HepG2 (cell line): ENCODE measurements at regions not wholly inside any gene's neighbourhood (a gene's known extent, or its start where the extent isn't known, plus 50 kb on each side); places are given as distances from the start of the nearest gene placed in this dataset.

Experiments used
- ATAC-seq: fragments of 200-7000 bp; cut with Tn5 transposase; 3 replicates; pipeline ENCODE4 v1.9.1; 2020; ENCODE audit warnings: mild to moderate bottlenecking, moderate library complexity
- BruUV-seq: library from RNA; stranded (reverse); fragments of 400-500 nt; replicated peaks from 2 replicates; lab custom pipeline; 2021; lab: Mats Ljungman, UMichigan
- CTCF ChIA-PET: fragments of 300-600 bp; formaldehyde crosslinking; extraction: SDS; loops from one replicate; lab custom pipeline; 2021; ENCODE audit warnings: low total read pairs, inconsistent platforms, low intra/inter-chr PET ratio; lab: Yijun Ruan, JAX
- POLR2A ChIA-PET: fragments of 350-600 bp; sonication (Branson Sonifier 250); formaldehyde crosslinking; loops from one replicate; lab custom pipeline; 2020; ENCODE audit warnings: antibody characterized with exemption, inconsistent platforms; lab: Yijun Ruan, JAX
- DNase-seq: peaks from one replicate; pipeline ENCODE4 v3.0.0-alpha.2; 2015; ENCODE audit warnings: low spot score
- FAIRE-seq: peaks from 3 replicates; lab custom pipeline; 2011; peaks lifted over from hg19 to GRCh38; lab: Jason Lieb, UNC
- H2AFZ ChIP-seq: one replicate; pipeline ENCODE4 v1.6.1; 2011; ENCODE audit warnings: low read length, inconsistent platforms
- H3K27ac ChIP-seq: fragments of 300-600 bp; 3 replicates; pipeline ENCODE4 v1.8.0; 2011; ENCODE audit warnings: mixed run types, mild to moderate bottlenecking, mixed read lengths, low read length, inconsistent platforms; ENCODE audit not compliant: insufficient read depth; ENCODE audit errors: extremely low read length
- H3K27me3 ChIP-seq, 2 experiments: fragments of 200-600 bp in 1 of 2; 2 replicates in 1 of 2; 3 replicates in 1 of 2; pipeline versions ENCODE4 v1.6.0 to v1.8.0; 2011; ENCODE audit warnings: low read length in 2 of 2, mild to moderate bottlenecking in 2 of 2, moderate library complexity in 2 of 2, inconsistent platforms in 1 of 2; ENCODE audit not compliant: insufficient read depth in 2 of 2, control insufficient read depth in 1 of 2
- H3K36me3 ChIP-seq, 2 experiments: fragments of 200-600 bp in 1 of 2; replicated peaks in 1 of 2; 2 replicates in 1 of 2; 3 replicates in 1 of 2; pipeline versions ENCODE4 v1.5.1 to v1.8.0; 2011; ENCODE audit warnings: low read length in 2 of 2, inconsistent platforms in 1 of 2; ENCODE audit not compliant: insufficient read depth in 2 of 2, control insufficient read depth in 1 of 2
- H3K4me1 ChIP-seq: 2 replicates; pipeline ENCODE4 v1.5.1; 2012; ENCODE audit warnings: low read length, inconsistent platforms; ENCODE audit not compliant: insufficient read depth
- H3K4me2 ChIP-seq: 2 replicates; pipeline ENCODE4 v1.6.0; 2011; ENCODE audit warnings: low read depth, low read length, inconsistent platforms
- H3K4me3 ChIP-seq, 3 experiments: fragments of 200-600 bp in 1 of 3; sonication (generic), shearing (Covaris generic) in 1 of 3; replicated peaks in 1 of 3; 2 replicates each; pipeline ENCODE4 v1.5.1; 2011 to 2016; ENCODE audit warnings: low read length in 3 of 3, inconsistent platforms in 2 of 3, low read depth in 2 of 3, mild to moderate bottlenecking in 2 of 3, control low read depth in 1 of 3, mixed read lengths in 1 of 3; ENCODE audit not compliant: insufficient read depth in 1 of 3
- H3K79me2 ChIP-seq: one replicate; pipeline ENCODE4 v1.6.1; 2011; ENCODE audit warnings: low read length, inconsistent platforms; ENCODE audit not compliant: insufficient read depth
- H3K9ac ChIP-seq: 2 replicates; pipeline ENCODE4 v1.6.0; 2011; ENCODE audit warnings: mild to moderate bottlenecking, low read depth, low read length, inconsistent platforms; ENCODE audit not compliant: insufficient read depth
- H3K9me3 ChIP-seq: 2 replicates; pipeline ENCODE4 v1.5.1; 2012; ENCODE audit warnings: mild to moderate bottlenecking, low read length
- H4K20me1 ChIP-seq: 2 replicates; pipeline ENCODE4 v1.6.0; 2011; ENCODE audit warnings: inconsistent platforms, mild to moderate bottlenecking, low read length, moderate library complexity; ENCODE audit not compliant: insufficient read depth
- DR1 ChIP-seq: sonication (generic); formaldehyde crosslinking; IDR thresholded peaks from 2 replicates; pipeline ENCODE4 v1.8.0; 2021; ENCODE audit warnings: mild to moderate bottlenecking, missing genetic modification reagents, inconsistent platforms
- MBD4 ChIP-seq: IDR thresholded peaks from 2 replicates; pipeline ENCODE4 v1.6.1; 2012; ENCODE audit warnings: low read length, inconsistent platforms, borderline replicate concordance
- SP5 ChIP-seq: IDR thresholded peaks from 2 replicates; pipeline ENCODE4 v1.6.1; 2016; ENCODE audit warnings: low read depth, borderline replicate concordance
- STAG1 ChIP-seq: sonication (generic); formaldehyde crosslinking; IDR thresholded peaks from 2 replicates; pipeline ENCODE4 v1.4.0; 2020; ENCODE audit warnings: missing genetic modification reagents
- ZFP36L1 ChIP-seq: sonication (generic); formaldehyde crosslinking; IDR thresholded peaks from 2 replicates; pipeline ENCODE4 v1.8.0; 2022; ENCODE audit warnings: mild to moderate bottlenecking, missing genetic modification reagents, moderate library complexity
- ZNF263 ChIP-seq: sonication (generic); formaldehyde crosslinking; IDR thresholded peaks from 2 replicates; pipeline ENCODE4 v1.4.0; 2020; ENCODE audit warnings: missing genetic modification reagents
- ZNF780A ChIP-seq: sonication (generic); formaldehyde crosslinking; IDR thresholded peaks from 2 replicates; pipeline ENCODE4 v1.8.0; 2022; ENCODE audit warnings: mild to moderate bottlenecking, missing genetic modification reagents, moderate library complexity
- WGBS: methylation state at CpG from one replicate; pipeline ENCODE4 v1.1.6; 2017; ENCODE audit warnings: low lambda C conversion rate; 5-methylcytosine and 5-hydroxymethylcytosine counted together
- in situ Hi-C: cut with HindIII; loops from 2 replicates; pipeline ENCODE4 v1.10.0; 2017; ENCODE audit warnings: low pct_unique_long_range_greater_than_20kb; ENCODE audit not compliant: extremely low pct_ligation_motif_present
- intact Hi-C: fragments of 100-400 bp; cut with micrococcal nuclease; formaldehyde crosslinking; loops from one replicate; pipeline ENCODE4 v1.10.0; 2022; ENCODE audit not compliant: unreplicated experiment
- TF ChIP-seq, protein P1 (sequence below): sonication (generic); formaldehyde crosslinking; IDR thresholded peaks from 2 replicates; pipeline ENCODE4 v1.9.0; 2022; ENCODE audit warnings: missing genetic modification reagents, mild to moderate bottlenecking, borderline replicate concordance
- TF ChIP-seq, protein P2 (sequence below): sonication (generic); formaldehyde crosslinking; IDR thresholded peaks from 2 replicates; pipeline ENCODE4 v1.4.0; 2020; ENCODE audit warnings: mild to moderate bottlenecking, missing genetic modification reagents, borderline replicate concordance
- TF ChIP-seq, protein P3 (sequence below): sonication (generic); formaldehyde crosslinking; IDR thresholded peaks from 2 replicates; pipeline ENCODE4 v1.5.0; 2020; ENCODE audit warnings: mild to moderate bottlenecking, missing genetic modification reagents
- TF ChIP-seq, protein P4 (sequence below): sonication (generic); formaldehyde crosslinking; IDR thresholded peaks from 2 replicates; pipeline ENCODE4 v1.5.0; 2020; ENCODE audit warnings: missing genetic modification reagents, mild to moderate bottlenecking, borderline replicate concordance

DNA sequence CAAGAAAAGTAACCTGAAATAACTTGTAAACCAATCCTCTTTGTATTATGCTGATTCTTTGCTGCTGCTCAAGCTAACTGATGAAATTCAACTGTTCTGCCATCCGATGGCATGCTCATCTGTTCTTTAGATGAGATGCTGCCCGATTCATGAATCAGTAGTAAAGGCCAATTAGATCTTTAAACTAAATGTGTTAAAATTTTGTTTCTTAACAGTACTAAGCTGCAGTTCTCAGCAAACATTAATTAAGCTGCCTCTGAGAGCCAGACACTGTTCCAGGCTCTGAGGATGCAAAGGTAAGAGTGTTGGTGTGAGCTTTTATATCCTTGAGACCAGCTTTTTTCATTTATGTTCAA is 77.0 kb upstream of the NT5E start:
- Histone ChIP-seq H3K4me2 (no peak overlapping the region), H4K20me1 (no peaks in the 10 kb centered on the region), H3K27ac (no peak overlapping the region), H3K36me3 (no peaks in the 10 kb centered on the region), H3K9me3 (no peaks in the 10 kb centered on the region), H2AFZ (no peak overlapping the region), H3K79me2 (no peaks in the 10 kb centered on the region), H3K4me1 (0 out of 2 replicates have a peak, but pooled peaks cover 11% of the 10 kb centered on the region), H3K4me3 (no peak overlapping the region), H3K27me3 (no peaks in the 10 kb centered on the region), H3K9ac (no peak overlapping the region)
- DNase-seq = no peak
- no peak for FAIRE-seq
- ATAC-seq = no peak
- intact Hi-C loops (no loop called here), in situ Hi-C loops (no loop called here)
- 85% methylated on average over 2 of the region's 2 CpGs for WGBS
- BruUV-seq = no TSS peak
- TF ChIP-seq ZNF780A (CRISPR knock-in tag) (no peak), ZFP36L1 (CRISPR knock-in tag) (no peak), ZNF263 (CRISPR knock-in tag) (no peak), MBD4 (no peak), SP5 (CRISPR knock-in tag) (no peak), STAG1 (CRISPR knock-in tag) (no peak), DR1 (CRISPR knock-in tag) (no peak)
- TF ChIP-seq, protein P1, sequence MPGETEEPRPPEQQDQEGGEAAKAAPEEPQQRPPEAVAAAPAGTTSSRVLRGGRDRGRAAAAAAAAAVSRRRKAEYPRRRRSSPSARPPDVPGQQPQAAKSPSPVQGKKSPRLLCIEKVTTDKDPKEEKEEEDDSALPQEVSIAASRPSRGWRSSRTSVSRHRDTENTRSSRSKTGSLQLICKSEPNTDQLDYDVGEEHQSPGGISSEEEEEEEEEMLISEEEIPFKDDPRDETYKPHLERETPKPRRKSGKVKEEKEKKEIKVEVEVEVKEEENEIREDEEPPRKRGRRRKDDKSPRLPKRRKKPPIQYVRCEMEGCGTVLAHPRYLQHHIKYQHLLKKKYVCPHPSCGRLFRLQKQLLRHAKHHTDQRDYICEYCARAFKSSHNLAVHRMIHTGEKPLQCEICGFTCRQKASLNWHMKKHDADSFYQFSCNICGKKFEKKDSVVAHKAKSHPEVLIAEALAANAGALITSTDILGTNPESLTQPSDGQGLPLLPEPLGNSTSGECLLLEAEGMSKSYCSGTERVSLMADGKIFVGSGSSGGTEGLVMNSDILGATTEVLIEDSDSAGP (CRISPR knock-in tag) = no peak
- TF ChIP-seq, protein P2, sequence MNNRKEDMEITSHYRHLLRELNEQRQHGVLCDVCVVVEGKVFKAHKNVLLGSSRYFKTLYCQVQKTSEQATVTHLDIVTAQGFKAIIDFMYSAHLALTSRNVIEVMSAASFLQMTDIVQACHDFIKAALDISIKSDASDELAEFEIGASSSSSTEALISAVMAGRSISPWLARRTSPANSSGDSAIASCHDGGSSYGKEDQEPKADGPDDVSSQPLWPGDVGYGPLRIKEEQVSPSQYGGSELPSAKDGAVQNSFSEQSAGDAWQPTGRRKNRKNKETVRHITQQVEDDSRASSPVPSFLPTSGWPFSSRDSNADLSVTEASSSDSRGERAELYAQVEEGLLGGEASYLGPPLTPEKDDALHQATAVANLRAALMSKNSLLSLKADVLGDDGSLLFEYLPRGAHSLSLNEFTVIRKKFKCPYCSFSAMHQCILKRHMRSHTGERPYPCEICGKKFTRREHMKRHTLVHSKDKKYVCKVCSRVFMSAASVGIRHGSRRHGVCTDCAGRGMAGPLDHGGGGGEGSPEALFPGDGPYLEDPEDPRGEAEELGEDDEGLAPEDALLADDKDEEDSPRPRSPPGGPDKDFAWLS (CRISPR knock-in tag) = no peak
- TF ChIP-seq, protein P3, sequence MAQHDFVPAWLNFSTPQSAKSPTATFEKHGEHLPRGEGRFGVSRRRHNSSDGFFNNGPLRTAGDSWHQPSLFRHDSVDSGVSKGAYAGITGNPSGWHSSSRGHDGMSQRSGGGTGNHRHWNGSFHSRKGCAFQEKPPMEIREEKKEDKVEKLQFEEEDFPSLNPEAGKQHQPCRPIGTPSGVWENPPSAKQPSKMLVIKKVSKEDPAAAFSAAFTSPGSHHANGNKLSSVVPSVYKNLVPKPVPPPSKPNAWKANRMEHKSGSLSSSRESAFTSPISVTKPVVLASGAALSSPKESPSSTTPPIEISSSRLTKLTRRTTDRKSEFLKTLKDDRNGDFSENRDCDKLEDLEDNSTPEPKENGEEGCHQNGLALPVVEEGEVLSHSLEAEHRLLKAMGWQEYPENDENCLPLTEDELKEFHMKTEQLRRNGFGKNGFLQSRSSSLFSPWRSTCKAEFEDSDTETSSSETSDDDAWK = no peak
- TF ChIP-seq, protein P4, sequence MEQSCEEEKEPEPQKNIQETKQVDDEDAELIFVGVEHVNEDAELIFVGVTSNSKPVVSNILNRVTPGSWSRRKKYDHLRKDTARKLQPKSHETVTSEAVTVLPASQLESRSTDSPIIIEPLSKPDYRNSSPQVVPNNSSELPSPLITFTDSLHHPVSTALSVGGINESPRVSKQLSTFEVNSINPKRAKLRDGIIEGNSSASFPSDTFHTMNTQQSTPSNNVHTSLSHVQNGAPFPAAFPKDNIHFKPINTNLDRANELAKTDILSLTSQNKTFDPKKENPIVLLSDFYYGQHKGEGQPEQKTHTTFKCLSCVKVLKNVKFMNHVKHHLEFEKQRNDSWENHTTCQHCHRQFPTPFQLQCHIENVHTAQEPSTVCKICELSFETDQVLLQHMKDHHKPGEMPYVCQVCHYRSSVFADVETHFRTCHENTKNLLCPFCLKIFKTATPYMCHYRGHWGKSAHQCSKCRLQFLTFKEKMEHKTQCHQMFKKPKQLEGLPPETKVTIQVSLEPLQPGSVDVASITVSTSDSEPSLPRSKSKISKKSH (CRISPR knock-in tag) = no peak
- TF ChIP-seq, all 625 proteins: peak for 0
- ChIA-PET POLR2A (no interaction called here), CTCF (interaction anchor here (1.5 kb wide), 1 partner anchor 110 kb away, joined by 5 read pairs; no protein-coding TSS in a partner anchor)
